Adrenal gland (tissue), 9 donors: ENCODE measurements at regions not wholly inside any gene's neighbourhood (a gene's known extent, or its start where the extent isn't known, plus 50 kb on each side); places are given as distances from the start of the nearest gene placed in this dataset.

ENCODE experiments used
- DNase-seq, 7 donors: peaks; one replicate each; pipeline ENCODE4 v3.0.0-alpha.2; 2019 to 2020
- H3K27ac ChIP-seq, 5 donors: fragments of 200-600 bp; sonication (generic) in 4 of 5; 1 replicate in 3 of 5; 2 replicates in 2 of 5; pipeline versions ENCODE4 v1.5.1 to v1.8.0; 2016 to 2020; ENCODE audit warnings: mild to moderate bottlenecking in 1 of 5
- H3K27me3 ChIP-seq: fragments of 200-600 bp; 2 replicates; pipeline ENCODE4 v1.8.0; 2021
- H3K36me3 ChIP-seq, 2 donors: fragments of 200-600 bp; replicated peaks in 1 of 2; 1 replicate in 1 of 2; 2 replicates in 1 of 2; pipeline versions ENCODE4 v1.5.1 to v1.8.0; 2018 to 2022
- H3K4me1 ChIP-seq, 2 donors: fragments of 200-600 bp; replicated peaks in 1 of 2; 1 replicate in 1 of 2; 2 replicates in 1 of 2; pipeline versions ENCODE4 v1.5.1 to v1.8.0; 2018 to 2021
- H3K4me3 ChIP-seq, 4 donors: fragments of 200-600 bp; sonication (generic) in 3 of 4; one replicate each; pipeline ENCODE4 v1.5.1; 2016 to 2018
- H3K9me3 ChIP-seq, 3 donors: fragments of 200-600 bp; sonication (generic) in 1 of 3; replicated peaks in 1 of 3; 1 replicate in 2 of 3; 2 replicates in 1 of 3; pipeline versions ENCODE4 v1.5.1 to v1.8.0; 2016 to 2021
- CTCF ChIP-seq, 6 experiments: fragments of 450-650 bp in 4 of 6; fragments of 200-600 bp in 2 of 6; sonication (generic) in 1 of 6; IDR thresholded peaks; 1 replicate in 5 of 6; 2 replicates in 1 of 6; pipeline versions ENCODE4 v1.5.1 to v1.8.0; 2016 to 2021; ENCODE audit warnings: antibody characterized with exemption in 6 of 6, mild to moderate bottlenecking in 2 of 6, moderate library complexity in 1 of 6
- POLR2A ChIP-seq, 2 donors: fragments of 450-650 bp; IDR thresholded peaks; one replicate each; pipeline ENCODE4 v1.6.1; 2017; ENCODE audit warnings: antibody characterized with exemption in 2 of 2, mild to moderate bottlenecking in 2 of 2, moderate library complexity in 1 of 2
- whole genome bisulfite sequencing, 4 donors: extraction: QIAGEN DNeasy Blood & Tissue Kit in 2 of 4; methylation state at CpG; one replicate each; pipeline versions ENCODE4 v1.1.5 to v1.1.7; 2013 to 2017; 5-methylcytosine and 5-hydroxymethylcytosine counted together
- intact Hi-C, 2 donors: fragments of 100-400 bp; cut with DNase I; formaldehyde crosslinking; loops; one replicate each; pipeline versions ENCODE4 v1.14.1 to v1.15.0; 2022 to 2023
- donor health status: healthy with polysubstance abuse.
- donor health status: Bipolar disorder and iron deficiency.
- donor health status: DM: yes; HTN: yes; CAD: no.
- donor health status: DM: no; HTN: no; CAD: no.
- donor health status: DM: no; HTN: no; CAD: no.

GRCh38 chr11:128184981-128185380, 402.4 kb downstream of the ETS1 start:
- Histone ChIP-seq H3K27me3 (no peaks in the 10 kb centered on the region), H3K27ac (no peak overlapping the region), H3K36me3 (no peaks in the 10 kb centered on the region), H3K4me3 (no peak overlapping the region), H3K4me1 (no peaks in the 10 kb centered on the region), H3K9me3 (no peaks in the 10 kb centered on the region)
- TF ChIP-seq POLR2A (IDR thresholded peaks at IDR 0.05) (no peak), CTCF (IDR thresholded peaks at IDR 0.05) (no peak)
- DNase-seq, result no peak
- 78 to 82% (median 81%) methylated on average over 7 of the region's 7 CpGs for WGBS, 4 donors
- intact Hi-C loops, result no loop called here

DNA sequence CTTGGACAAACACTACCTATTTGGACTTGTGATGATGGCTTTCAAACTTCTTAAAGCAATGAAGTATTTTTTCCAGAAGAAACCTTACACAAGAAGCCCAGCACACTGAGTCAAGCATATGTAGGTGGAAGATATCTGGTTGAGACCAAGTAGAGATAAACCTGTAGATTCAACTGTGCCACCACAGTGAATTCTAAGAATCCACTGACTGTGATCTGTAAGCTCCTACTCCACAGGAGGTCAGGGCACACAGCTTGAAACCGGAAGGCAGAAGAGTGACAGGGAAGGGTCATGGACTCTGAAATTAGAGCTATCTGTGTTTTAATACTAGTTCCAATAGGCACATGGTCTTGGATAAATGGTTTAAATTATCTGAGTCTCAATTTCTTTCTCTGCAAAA, 404.5 kb downstream of the ETS1 start:
- Histone ChIP-seq H3K27me3 (no peaks in the 10 kb centered on the region), H3K27ac (no peak overlapping the region), H3K36me3 (no peaks in the 10 kb centered on the region), H3K4me1 (no peaks in the 10 kb centered on the region), H3K9me3 (no peaks in the 10 kb centered on the region), H3K4me3 (no peak overlapping the region)
- DNase-seq, result no peak
- no peak for TF ChIP-seq CTCF (IDR thresholded peaks at IDR 0.05)
- TF ChIP-seq POLR2A (IDR thresholded peaks at IDR 0.05), result no peak
- 64 to 73% (median 68%) methylated on average over 1 of the region's 1 CpG for WGBS, 4 donors
- intact Hi-C loops, result no loop called here

GRCh38 chr11:128181984-128182383, 405.4 kb downstream of the ETS1 start:
- no peak overlapping the region for H3K27ac ChIP-seq
- H3K27me3 ChIP-seq, result no peaks in the 10 kb centered on the region
- H3K36me3 ChIP-seq, result no peaks in the 10 kb centered on the region
- H3K9me3 ChIP-seq, result no peaks in the 10 kb centered on the region
- no peaks in the 10 kb centered on the region for H3K4me1 ChIP-seq
- no peak overlapping the region for H3K4me3 ChIP-seq
- 88 to 90% (median 89%) methylated on average over 5 of the region's 5 CpGs for WGBS, 4 donors
- no peak for DNase-seq
- intact Hi-C loops, result no loop called here
- TF ChIP-seq POLR2A (IDR thresholded peaks at IDR 0.05) (no peak), CTCF (IDR thresholded peaks at IDR 0.05) (no peak)

GRCh38 chr11:128181088-128181480, 406.3 kb downstream of the ETS1 start:
- DNase-seq, result no peak
- Histone ChIP-seq H3K27me3 (no peaks in the 10 kb centered on the region), H3K36me3 (no peaks in the 10 kb centered on the region), H3K4me3 (no peak overlapping the region), H3K27ac (no peak overlapping the region), H3K9me3 (no peaks in the 10 kb centered on the region), H3K4me1 (no peaks in the 10 kb centered on the region)
- intact Hi-C loops, result no loop called here
- 47 to 78% (median 58%) methylated on average over 4 of the region's 4 CpGs for WGBS, 4 donors
- TF ChIP-seq POLR2A (IDR thresholded peaks at IDR 0.05) (no peak), CTCF (IDR thresholded peaks at IDR 0.05) (no peak)
